A204.1 (cell line): ENCODE measurements at regions not wholly inside any gene's neighbourhood (a gene's known extent, or its start where the extent isn't known, plus 50 kb on each side); places are given as distances from the start of the nearest gene placed in this dataset.
"Not testable (repeated sequence)": the region's sequence is repeated elsewhere in the genome, so short reads cannot be mapped to it uniquely, and the experiment has no call there.

Experiments used
- FAIRE-seq: peaks from 2 replicates; lab custom pipeline; 2012; peaks lifted over from hg19 to GRCh38; lab: Jason Lieb, UNC

DNA sequence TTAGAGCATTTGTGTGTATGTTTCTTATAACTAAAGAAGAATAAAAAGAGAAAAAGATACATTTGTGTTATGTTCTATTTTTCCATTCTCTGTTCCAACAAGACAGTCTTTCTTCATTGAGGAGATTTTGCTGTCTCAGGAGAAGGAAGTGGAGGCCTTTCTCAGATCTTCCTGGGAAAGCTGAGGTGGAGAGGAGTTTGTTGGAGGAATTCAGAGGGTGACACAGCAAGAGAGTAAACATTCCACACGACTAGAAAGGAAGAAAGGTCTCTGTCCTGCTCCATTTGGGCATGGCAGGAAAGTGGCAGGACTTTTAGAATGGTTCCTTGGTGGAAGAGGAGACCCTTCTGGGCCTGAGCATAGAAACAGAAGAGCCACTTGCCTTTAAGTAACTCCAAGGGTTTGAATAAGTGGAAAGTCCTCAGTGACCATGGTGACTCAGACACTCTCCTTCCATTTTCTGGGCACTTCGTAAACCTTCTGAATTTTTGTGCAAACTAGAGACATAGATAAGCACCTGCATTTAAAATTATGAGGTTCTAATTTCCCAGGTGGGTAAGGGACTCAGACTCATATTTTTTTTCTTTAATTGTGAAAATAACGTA lies 52.3 kb upstream of the COL5A2 start:
- FAIRE-seq, result no peak

GRCh38 chr2:189232759-189233406 lies 53.3 kb upstream of the COL5A2 start:
- FAIRE-seq, result no peak

DNA sequence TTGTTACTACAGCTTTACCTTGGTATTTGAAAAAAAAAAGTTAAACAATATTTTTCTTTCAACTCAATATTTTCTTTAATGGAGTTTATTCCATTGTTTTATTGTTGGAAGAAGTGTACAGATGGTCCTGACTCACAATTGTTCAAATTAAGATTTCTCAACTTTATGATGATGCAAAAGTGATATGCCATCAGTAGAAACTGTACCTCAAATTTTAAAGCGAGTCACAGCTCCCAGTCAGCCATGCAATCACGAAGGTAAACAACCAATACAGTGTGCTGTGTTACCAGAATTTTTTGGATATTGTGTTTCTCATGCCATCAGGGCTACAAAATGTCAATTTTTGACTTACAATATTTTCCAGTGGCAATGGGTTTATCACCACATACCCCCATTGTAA lies 54.0 kb upstream of the COL5A2 start:
- FAIRE-seq, result no peak

DNA sequence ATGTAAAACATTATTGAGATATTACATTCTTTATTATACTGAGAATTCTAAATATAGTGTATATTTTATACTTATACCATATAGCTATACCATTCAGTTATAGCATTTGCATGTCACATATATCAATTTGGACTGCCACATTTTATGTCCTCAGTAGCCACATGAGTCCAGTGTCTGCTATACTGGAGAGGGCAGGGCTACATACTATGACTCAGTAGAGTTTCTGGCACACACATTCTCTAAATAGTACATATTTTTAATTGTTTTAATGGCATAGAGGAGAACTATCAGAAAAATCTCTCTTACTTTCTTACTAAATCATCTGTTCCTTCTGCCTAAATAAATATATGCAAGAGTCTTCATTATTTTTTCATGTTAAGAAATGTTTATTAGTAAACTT lies 55.4 kb upstream of the COL5A2 start:
- peak; percentile 53 for FAIRE-seq

DNA sequence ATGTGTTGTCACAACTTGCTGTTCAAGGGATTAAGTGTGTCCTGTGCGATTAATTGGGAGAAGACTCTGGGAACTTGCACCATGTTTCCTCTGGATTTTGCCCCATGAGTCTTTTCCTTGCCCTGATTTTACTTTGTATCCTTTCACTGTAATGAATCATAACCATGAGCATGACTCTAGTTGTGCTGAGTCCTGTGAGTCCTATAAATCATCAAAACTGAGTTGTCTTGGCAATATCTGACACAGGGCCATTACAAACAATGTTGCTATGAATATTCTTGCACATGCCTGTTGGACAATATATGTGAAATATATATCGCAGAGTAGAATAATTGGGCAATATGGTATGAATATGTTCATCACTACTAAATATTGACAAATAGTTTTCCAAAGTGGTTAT lies 56.5 kb upstream of the COL5A2 start:
- no peak for FAIRE-seq

DNA sequence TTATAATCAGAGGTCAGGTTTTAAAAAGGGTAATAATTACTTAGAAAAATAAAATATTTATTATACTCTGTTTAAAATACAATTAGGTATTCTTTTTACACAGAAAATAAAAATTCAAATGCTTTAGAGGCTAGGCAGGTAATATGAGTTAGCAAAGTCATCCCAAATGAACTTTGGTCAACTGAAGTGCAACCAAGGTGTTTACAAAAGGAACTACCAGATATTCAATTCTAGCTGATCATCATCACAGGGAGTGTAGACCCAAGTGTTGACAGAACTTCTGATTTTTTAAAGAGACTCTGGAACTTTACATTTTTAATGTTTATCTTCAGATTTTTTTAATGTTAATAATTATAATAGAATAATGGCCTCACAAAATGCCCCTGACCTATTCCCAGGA lies 59.3 kb upstream of the COL5A2 start:
- FAIRE-seq, result no peak

- not testable (repeated sequence) for FAIRE-seq
These were observed 64.3 kb upstream of the COL5A2 start for GRCh38 chr2:189243843-189244242.

GRCh38 chr2:189247276-189247675 lies 67.7 kb upstream of the COL5A2 start:
- no peak for FAIRE-seq

DNA sequence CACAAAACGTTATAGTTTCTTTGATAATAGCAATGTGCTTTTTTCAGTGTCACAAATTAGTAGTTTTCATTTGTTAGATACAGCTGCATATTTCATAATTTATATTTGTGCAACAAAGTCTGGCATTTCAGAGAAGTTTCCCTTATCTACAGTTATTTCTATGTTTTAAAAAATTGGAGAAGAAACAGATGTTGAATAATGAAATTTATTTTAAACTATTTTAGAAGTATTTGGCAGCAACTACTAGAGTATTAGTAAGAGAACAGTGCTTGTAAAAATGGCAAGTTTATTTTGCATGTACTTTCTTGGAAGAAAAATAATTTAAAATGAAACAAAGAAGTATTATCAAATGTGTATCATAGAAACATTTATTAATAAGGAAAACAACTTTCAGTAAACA lies 68.6 kb upstream of the COL5A2 start:
- peak; percentile 52 for FAIRE-seq

GRCh38 chr2:189249171-189249570 lies 69.6 kb upstream of the COL5A2 start:
- no peak for FAIRE-seq

- no peak for FAIRE-seq
These were observed 70.3 kb upstream of the COL5A2 start for GRCh38 chr2:189249901-189250300.

DNA sequence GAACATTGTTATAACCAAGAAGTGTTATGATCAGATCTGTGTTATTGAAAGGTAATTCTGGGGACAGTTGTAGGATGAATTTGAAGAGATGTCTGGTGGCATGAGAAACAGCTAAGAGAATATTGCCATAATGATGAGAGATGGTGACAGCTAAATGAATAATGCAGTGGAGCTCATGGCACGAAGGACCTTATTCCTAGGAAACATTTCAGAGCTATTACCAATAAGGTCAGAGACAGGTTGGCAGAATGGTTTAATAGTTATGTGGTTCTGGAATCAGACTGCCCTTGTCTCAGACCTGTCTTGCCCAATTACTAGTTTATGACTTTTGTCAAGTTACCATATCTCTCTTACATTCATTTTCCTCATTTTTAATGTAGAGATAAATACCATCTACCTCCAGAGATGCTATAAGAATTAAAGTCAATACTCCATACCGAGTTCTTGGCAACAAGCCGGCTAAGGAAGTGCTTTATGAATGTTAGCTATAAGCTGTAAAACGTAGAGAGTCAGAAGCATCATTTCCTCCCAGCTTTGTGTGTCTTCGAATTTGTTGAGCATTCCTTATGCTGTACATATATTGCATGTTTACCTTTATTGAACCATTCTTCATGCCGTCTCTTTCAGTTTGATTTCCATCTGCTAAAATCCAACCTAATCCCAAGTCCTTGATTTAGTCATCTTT lies 73.6 kb upstream of the COL5A2 start:
- no peak for FAIRE-seq

- no peak for FAIRE-seq
These were observed 74.3 kb upstream of the COL5A2 start for GRCh38 chr2:189253836-189254235.

DNA sequence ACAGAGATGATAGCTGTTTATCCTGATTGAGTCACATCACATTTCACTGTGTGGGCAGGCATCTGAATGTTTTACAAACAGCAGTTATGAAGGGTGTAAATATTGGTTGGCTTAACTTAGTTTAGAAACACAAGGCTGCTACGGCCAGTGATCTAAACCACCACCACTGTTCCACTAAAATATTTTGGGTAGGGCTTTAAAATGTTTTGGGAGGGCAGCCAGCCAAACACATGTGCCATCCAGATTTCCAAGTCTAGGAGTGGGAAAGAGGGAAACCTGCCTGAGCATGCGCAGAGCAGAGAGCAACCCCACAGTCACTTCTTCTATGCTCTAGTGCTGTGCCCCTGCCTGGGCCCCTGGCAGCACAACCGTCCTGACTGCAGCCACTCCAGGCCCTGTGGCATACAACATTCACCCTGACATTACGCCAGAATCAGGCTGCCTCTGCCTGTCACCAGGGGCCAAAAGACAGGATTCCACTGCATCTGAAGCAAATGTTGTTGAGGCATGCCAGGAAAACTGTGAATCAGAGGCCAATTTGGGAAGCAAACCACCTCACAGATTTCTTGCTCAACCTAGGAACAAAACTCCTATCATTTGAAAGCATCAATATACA lies 74.8 kb upstream of the COL5A2 start:
- no peak for FAIRE-seq

DNA sequence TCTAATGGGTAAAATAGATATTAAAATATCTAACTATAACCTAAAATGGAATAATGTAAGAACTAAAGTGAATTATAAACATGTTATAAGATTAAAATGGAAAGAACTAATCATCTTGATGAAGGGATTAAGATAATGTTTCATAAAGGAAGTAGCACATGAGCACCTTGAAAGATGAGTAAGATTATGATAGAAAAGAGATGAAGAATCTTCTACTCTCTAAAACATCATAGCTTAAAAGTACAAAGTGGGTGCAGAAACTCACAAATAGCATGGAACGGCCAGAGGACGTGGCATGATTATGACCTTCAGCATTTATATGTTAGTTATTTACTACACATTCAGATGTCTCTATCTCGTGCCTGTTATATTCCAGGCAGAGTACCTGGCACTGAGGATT lies 76.2 kb upstream of the COL5A2 start:
- FAIRE-seq, result no peak

GRCh38 chr2:189258616-189259365 lies 79.2 kb upstream of the COL5A2 start:
- no peak for FAIRE-seq

- no peak for FAIRE-seq
These were observed 80.8 kb upstream of the COL5A2 start for GRCh38 chr2:189260361-189260814.

DNA sequence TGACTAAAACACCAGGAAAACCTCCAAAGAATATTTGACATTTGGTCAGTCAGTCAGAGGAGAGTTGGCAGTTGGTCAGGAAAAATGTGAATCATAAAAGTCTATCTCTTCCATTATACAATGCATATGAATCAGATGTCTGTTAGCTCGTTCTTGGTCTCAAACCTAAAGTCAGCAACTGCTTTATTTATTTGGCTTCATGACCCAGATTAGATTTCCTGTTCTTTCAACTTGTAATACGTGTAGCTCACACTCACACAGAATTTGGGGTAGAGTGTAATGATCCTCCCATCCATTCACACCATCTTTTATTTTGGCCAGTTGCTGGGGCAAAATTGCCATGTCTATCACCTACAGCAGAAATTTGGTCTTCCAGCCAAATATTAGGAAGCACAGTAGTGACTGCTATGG lies 81.9 kb upstream of the COL5A2 start:
- FAIRE-seq, result no peak

GRCh38 chr2:189261916-189262315 lies 82.4 kb upstream of the COL5A2 start:
- FAIRE-seq, result peak; percentile 39

GRCh38 chr2:189265696-189266320 lies 86.2 kb upstream of the COL5A2 start:
- no peak for FAIRE-seq

- no peak for FAIRE-seq
These were observed 87.9 kb upstream of the COL5A2 start for GRCh38 chr2:189267491-189267890.
